ENCODE measurements at regions not wholly inside any gene's neighbourhood (a gene's known extent, or its start where the extent isn't known, plus 50 kb on each side); places are given as distances from the start of the nearest gene placed in this dataset.

DNA sequence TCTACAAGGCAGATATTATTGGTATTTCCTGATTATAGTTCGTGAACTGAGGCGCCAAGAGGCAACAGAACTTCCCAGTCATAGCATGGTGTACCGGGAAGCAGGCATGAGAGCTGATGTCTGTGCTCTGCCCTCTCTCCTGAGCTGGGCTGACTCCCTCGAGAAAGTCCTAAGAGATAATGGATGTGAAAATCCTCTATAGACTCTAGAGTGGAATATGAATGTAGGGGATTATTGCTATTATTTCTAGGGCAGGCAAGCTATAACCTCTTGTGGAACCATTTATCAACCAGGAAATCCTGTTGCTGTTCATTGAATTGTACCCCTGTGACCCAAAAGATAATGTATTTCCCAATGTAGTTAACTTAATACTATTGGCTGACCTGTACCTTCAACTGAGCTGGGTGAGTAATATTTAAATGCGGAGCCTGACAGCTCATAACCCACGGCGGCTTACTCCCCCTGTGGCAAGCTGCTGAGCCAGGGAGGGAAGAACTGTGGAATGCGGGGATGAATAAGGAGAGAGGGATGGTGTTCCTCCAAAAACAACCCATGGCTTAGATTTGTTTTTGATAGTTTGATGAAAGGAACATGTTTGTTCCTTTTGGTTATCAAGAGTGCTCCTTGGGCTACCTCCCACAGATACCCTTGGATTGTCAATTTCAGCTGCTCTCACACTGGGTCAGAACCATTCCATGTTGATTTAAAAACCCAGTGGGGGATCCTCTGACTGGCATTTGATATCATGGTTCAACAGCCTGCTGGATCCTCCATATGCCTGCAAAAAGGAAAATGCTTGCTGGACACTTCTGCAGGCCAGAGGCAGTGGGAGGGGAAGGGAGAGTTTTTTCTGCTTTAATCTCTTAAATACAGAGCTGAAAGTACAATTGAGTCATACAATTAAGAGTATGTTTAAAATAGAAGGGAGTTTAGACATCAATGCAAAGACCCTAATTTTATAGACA lies 339.0 kb upstream of the BOD1L1 start:
- Histone ChIP-seq H2BK5ac (ENCODE audit: insufficient read length, low read length) (no peak overlapping the region), H3K14ac (ENCODE audit: insufficient read depth, low read length) (no peak overlapping the region), H3K9ac (ENCODE audit: extremely low read depth, insufficient read length, low read length) (no peak overlapping the region), H3T11ph (ENCODE audit: low read length) (no peak overlapping the region), H2BK20ac (ENCODE audit: low read depth, low read length, poor library complexity, severe bottlenecking) (no peak overlapping the region), H3K79me2 (ENCODE audit: insufficient read depth, low read length) (no peaks in the 10 kb centered on the region), H3K23ac (ENCODE audit: insufficient read length, low read depth, low read length) (no peak overlapping the region), H2AK5ac (ENCODE audit: insufficient read length, low read length) (no peak overlapping the region), H3K27ac (ENCODE audit: insufficient read length, low read depth, low read length) (no peak overlapping the region), H4K8ac (replicated peaks; ENCODE audit: insufficient read length, low read depth, low read length) (no peak overlapping the region), H3K27me3 (ENCODE audit: insufficient read depth, low read length) (no peaks in the 10 kb centered on the region), H4K5ac (ENCODE audit: insufficient read length, low read depth, low read length) (no peak overlapping the region), H2BK15ac (ENCODE audit: low read depth, low read length) (no peak overlapping the region), H4K91ac (ENCODE audit: insufficient read length, low read depth, low read length) (no peak overlapping the region), H3K56ac (ENCODE audit: insufficient read length, low read depth, low read length) (no peak overlapping the region), H2BK120ac (ENCODE audit: low read depth, low read length, poor library complexity, severe bottlenecking) (no peak overlapping the region), H3K18ac (ENCODE audit: insufficient read length, low read depth, low read length) (no peak overlapping the region), H3K4me2 (ENCODE audit: insufficient read depth, insufficient read length, low read length) (no peak overlapping the region), H3K79me1 (ENCODE audit: insufficient read depth, low read depth, low read length, poor library complexity, severe bottlenecking) (no peaks in the 10 kb centered on the region), H4K20me1 (ENCODE audit: control insufficient read depth, insufficient read depth, insufficient read length) (no peaks in the 10 kb centered on the region), H2AFZ (ENCODE audit: low read length) (no peak overlapping the region), H3K23me2 (ENCODE audit: insufficient read length, low read depth, low read length, poor library complexity, severe bottlenecking) (no peaks in the 10 kb centered on the region), H3K4ac (ENCODE audit: low read depth, low read length) (no peak overlapping the region), H3K4me1 (ENCODE audit: insufficient read depth, low read length) (no peaks in the 10 kb centered on the region; the same call in 1 of the 2 replicates), H2BK12ac (ENCODE audit: insufficient read length, low read depth, low read length) (no peak overlapping the region), H3K9me3 (ENCODE audit: control insufficient read depth, low read depth, low read length) (no peaks in the 10 kb centered on the region)
- Mint-ChIP-seq H3K9me3 (no peaks in the 10 kb centered on the region), H3K4me3 (no peak overlapping the region), H3K36me3 (ENCODE audit: insufficient read depth in 1 of 3, low read depth in 3 of 3) (no peaks in the 10 kb centered on the region), H3K27ac (no peak overlapping the region), H3K27me3 (ENCODE audit: low read depth) (no peaks in the 10 kb centered on the region), H3K4me1 (peaks cover 9 to 11% of the 10 kb centered on the region in 2 experiments)
- DNase-seq: no peak
- no CpG with 5 or more reads among the region's 8 CpGs for WGBS (ENCODE audit: extremely low coverage, insufficient read length, low lambda C conversion rate)
- TF ChIP-seq, protein P1, sequence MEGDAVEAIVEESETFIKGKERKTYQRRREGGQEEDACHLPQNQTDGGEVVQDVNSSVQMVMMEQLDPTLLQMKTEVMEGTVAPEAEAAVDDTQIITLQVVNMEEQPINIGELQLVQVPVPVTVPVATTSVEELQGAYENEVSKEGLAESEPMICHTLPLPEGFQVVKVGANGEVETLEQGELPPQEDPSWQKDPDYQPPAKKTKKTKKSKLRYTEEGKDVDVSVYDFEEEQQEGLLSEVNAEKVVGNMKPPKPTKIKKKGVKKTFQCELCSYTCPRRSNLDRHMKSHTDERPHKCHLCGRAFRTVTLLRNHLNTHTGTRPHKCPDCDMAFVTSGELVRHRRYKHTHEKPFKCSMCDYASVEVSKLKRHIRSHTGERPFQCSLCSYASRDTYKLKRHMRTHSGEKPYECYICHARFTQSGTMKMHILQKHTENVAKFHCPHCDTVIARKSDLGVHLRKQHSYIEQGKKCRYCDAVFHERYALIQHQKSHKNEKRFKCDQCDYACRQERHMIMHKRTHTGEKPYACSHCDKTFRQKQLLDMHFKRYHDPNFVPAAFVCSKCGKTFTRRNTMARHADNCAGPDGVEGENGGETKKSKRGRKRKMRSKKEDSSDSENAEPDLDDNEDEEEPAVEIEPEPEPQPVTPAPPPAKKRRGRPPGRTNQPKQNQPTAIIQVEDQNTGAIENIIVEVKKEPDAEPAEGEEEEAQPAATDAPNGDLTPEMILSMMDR (conservative IDR thresholded peaks at IDR 0.05): no peak

Data from H9 (cell line).